ENCODE measurements at regions not wholly inside any gene's neighbourhood (a gene's known extent, or its start where the extent isn't known, plus 50 kb on each side); places are given as distances from the start of the nearest gene placed in this dataset.

DNA sequence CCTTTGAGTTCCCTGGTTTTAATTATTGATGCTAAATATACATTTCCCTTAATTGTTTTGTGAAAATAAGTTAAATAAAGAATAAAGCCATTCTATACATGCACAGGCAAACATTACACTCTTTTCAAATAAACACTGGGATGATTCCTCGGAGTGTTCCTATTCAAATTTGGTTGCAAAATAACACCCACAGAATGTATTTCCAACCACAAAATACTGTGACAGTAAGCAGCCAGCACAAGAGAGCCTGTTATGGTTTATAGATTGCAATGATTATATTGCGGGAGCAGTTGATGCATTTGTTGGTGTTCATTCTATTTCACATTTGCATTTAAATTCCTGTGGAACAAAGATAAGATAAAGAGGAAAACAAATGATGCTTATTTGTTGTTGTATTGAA, 632.6 kb upstream of the WWC1 start:
- TF ChIP-seq POLR2A (IDR thresholded peaks at IDR 0.05; ENCODE audit: extremely low read depth, insufficient read length) = no peak
- TF ChIP-seq, protein P1, sequence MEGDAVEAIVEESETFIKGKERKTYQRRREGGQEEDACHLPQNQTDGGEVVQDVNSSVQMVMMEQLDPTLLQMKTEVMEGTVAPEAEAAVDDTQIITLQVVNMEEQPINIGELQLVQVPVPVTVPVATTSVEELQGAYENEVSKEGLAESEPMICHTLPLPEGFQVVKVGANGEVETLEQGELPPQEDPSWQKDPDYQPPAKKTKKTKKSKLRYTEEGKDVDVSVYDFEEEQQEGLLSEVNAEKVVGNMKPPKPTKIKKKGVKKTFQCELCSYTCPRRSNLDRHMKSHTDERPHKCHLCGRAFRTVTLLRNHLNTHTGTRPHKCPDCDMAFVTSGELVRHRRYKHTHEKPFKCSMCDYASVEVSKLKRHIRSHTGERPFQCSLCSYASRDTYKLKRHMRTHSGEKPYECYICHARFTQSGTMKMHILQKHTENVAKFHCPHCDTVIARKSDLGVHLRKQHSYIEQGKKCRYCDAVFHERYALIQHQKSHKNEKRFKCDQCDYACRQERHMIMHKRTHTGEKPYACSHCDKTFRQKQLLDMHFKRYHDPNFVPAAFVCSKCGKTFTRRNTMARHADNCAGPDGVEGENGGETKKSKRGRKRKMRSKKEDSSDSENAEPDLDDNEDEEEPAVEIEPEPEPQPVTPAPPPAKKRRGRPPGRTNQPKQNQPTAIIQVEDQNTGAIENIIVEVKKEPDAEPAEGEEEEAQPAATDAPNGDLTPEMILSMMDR (IDR thresholded peaks at IDR 0.05; ENCODE audit: low read depth, low read length) = no peak
- TF ChIP-seq, protein P2, sequence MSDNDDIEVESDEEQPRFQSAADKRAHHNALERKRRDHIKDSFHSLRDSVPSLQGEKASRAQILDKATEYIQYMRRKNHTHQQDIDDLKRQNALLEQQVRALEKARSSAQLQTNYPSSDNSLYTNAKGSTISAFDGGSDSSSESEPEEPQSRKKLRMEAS (IDR thresholded peaks at IDR 0.05; ENCODE audit: low read depth, low read length) = no peak
- TF ChIP-seq MYC (IDR thresholded peaks at IDR 0.05; ENCODE audit: low read depth, low read length) = no peak

All from NB4 (cell line).